Muscle of back (tissue), 3 donors: ENCODE measurements at regions not wholly inside any gene's neighbourhood (a gene's known extent, or its start where the extent isn't known, plus 50 kb on each side); places are given as distances from the start of the nearest gene placed in this dataset.

Experiments
- DNase-seq, 3 donors: peaks; one replicate each; pipeline versions ENCODE4 v3.0.0 to v3.0.0-alpha.2; 2013

DNA sequence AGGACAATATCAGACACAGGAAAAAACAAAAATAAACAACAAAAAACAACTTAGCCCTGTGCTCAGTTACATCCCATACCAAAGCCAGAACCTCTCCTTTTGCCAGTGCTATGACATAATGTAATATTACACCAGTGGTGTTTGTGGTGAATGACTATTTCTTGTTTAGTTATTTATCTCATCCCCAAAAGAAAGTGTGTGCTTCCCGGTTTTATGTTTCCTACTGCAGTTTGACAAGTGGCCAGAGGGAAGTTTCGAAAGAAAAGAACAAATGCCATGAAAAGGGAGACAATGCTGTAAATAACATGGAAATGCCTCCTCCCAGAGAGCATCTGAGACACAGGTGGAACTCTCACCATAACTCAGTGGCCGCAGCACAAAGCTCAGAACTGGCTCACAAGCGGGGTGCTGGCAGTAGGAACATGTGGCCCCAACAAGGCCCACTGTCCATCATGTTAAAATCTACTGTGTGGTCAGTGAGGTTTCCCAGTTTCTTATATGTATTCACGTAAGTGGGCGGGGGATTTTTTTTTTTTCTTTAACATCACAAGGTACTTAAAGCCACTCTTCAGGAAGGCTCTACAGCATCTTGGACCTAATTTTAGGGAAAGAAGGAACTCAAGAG, 158.2 kb downstream of the BARHL2 start:
- no peak for DNase-seq

DNA sequence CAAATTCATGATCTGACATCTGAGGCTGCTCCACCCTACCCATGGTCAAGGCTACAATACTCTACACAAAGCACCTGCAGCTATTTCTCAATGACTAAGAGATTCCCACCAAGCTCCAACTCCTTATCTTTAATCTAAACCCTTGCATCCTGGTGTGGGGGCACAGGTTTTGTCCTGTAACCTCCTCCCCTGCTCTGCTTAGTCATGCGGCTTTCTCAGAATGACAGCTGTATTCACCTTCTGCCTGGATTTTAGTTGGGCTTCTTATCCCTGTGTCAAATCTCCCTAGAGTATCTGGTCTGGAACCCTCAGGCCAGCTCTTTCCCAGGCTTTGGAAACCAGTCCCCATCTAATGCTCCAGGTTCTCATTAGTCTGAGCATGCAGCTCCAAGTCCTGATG, 159.0 kb downstream of the BARHL2 start:
- DNase-seq = no peak

DNA sequence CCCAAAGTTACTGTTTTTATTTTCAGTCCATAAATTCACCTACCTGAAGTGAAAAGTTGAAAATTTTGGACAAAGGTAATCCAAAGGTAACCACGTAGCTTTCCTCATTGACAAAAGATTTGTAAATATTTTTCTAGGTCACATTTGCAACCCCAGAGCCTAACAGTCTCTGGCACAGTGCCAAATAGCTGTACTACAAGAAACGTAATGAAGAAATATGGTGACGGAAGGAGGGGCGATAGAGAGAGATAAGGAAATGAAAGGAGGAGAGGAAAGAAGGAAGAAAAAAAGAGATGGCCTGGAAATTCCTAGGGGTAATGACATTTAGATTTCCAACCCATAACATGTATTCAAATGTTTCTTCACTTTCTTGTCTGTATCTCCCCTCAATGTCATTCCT, 159.4 kb downstream of the BARHL2 start:
- DNase-seq = no peak

DNA sequence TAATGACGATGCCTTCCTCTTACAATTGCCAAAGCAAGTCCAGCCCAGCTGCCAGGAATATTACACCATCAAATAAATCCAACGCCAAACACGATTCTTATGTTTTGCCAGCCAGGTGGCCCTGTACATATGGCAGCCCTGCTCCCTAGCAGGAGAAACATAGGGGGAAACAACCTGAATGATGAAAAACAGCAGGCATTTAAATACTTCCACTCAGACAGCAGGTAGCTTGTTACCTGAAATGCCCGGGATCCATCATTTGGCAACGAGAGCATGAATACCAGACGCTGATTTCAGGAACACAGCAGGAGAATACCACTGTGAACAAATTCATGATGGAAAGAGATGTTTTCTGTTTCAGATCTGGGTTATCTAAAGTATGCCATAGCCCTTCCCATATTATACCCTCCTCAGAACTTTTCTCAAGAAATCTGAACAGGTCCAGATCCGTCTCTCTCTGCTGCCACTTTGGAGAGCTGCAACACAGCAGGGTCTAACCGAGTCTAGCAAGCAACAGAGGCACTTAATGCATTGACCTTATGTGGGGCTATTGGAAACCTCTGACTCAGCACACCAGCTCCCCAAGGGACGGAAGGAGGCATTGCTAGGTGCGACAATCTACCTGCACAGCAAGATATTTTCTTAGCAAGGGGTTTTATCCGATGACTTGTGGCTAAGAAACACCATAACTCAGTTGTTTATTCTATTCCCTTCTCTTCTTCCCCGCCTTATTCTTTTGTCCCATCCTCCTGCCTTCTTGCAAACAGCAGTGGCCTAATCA, 166.3 kb downstream of the BARHL2 start:
- DNase-seq = no peak

DNA sequence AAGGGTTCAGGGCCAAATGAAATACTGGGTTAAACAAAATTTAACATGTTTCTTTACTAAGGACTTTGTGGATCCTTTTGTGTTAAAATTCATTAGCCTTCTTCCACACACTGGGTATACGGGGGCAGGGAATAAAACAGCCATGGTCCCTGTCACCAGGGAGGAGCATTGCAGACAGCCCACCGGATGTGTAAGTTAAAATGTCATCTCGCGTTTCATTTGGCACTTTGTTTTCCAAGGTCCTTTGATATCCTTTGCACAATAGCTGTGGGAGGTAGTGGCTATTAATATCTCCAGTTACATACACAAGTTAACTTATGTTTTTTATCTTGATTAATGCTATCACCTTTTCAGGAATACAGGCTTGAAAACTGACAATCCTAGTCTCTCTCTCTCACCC, 172.7 kb downstream of the BARHL2 start:
- DNase-seq = no peak

DNA sequence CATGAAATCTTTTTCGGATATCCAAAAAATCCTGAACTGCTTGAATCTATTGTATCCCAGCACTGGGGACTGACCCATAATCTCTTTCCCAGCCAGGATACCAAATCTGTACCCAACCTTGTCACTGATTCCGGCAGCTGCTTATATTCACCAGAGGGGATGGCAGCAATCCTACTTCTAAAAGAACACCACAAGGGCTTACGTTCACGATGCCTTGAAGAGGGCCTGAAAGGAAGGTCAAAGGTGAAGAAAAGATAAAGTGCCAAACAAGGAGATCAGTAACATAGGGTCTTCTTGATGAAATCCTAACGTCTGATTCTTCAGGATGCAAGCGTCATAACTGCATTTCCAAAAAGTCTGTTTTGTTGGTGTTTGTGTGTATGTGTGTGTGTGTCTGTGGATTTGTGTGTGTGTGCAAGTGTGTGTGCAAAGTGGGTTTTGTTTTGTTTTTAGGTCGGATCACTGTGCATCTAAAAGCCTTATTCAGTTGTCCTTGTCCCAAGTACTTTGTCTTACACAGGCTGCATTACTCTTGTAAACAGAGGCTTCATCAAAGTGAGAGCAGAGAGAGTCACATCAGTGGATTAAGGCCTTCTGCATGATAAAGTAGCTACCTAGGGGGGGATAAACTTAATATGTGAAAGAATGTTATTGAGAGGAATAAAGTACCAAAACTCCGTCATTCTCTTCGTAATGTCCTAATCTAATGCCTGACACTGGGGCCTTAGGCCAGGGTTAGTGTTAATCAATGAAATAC, 179.3 kb downstream of the BARHL2 start:
- no peak for DNase-seq

DNA sequence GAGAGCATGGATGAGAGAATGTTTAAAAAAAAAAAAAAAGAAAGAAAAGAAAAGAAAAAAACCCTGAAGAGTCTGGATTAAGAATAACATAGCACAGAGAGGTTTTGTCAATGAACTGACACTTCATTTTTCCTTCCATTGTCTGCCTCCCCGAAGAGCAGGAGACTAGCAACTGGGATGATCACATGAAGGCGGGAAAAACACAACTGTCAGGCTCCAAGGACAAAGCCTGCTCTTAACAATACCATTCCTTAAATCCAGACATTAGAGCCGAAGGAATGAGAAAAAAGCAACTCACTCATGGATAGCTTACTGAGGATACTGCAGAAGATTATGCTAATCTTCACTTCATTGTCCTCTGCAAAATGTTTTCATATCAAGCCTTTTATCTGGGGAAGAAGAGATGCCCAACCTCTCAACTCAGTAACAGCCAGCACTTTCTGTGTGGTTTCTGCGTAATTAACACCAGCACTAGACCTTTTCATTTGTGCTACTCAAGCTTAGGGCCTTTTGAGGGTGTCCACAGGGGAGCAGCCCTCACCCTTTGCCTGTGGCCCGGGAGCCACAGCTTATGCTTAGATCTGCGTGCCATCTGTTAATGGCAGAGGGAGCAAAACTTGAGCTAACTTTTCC, 182.3 kb downstream of the BARHL2 start:
- DNase-seq = no peak

DNA sequence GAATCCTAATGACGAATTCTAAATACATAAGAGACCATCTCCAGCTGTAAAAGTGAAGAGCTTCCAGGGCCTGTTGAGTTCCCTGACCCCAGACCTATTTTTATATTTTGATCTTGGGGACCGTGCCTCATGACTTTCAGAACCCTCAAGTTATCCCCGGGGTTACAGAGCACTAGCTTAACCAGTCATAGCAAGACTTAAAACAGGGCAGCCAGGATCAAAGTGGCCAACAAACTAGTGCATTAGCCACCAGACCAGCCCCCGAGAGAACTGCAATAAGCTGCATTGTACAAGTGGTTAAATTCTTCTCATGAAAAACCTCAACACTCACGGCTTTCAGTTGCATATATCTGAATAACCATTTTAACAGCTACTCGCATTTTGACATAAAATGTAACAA, 183.0 kb downstream of the BARHL2 start:
- no peak for DNase-seq

DNA sequence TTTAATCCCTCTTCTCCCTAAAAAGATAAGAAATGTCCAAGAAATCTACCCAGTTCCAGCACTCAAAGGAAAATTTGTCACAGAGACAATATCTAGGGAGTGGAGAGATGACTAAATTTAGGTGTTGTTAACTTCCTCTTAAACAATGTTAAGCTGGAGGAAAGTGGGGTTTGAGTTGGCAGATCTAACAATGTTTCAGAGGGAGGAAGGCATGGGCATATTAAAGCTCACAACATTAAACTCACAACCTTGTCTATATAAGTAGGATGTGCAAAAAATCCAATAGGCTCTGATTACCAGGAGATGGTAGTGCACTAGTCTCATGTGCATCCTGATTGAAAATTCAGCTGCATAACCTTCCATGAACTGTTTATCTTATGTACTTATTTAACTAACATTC, 190.1 kb downstream of the BARHL2 start:
- no peak for DNase-seq

DNA sequence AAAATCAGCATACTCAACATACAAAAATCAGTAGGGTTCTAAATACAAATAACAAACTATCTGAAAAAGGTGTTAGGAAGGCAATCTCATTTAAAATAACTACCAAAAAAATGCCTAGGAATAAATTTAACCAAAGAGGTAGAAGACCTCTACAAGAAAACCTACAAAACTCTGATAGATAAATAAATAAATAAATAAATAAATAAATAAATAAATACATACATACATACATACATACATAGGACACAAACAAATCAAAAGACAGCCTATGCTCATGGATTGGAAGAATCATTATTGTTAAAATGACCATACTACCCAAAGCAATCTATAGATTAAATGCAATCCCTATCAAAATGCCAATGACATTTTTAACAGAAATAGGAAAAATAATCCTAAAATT, 194.7 kb downstream of the BARHL2 start:
- no peak for DNase-seq

DNA sequence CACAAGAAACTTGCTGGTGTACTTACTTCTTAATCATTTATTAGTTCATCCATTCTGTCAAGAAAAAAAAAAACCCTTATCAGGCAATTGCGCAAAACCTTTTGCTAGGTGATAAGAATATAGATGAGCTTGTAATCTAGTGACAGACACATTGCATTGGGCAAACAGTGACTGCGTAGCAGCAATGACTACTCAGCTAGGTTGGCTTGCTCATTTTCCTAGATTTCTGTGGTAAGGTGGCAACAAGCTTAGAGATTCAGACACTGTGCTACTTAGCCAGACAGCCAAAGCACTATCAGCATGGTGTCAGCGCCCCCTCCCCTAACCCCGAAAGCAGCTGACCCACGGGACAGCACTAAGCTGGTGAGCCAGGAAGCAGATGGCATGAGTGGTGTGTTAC, 203.1 kb downstream of the BARHL2 start:
- no peak for DNase-seq

DNA sequence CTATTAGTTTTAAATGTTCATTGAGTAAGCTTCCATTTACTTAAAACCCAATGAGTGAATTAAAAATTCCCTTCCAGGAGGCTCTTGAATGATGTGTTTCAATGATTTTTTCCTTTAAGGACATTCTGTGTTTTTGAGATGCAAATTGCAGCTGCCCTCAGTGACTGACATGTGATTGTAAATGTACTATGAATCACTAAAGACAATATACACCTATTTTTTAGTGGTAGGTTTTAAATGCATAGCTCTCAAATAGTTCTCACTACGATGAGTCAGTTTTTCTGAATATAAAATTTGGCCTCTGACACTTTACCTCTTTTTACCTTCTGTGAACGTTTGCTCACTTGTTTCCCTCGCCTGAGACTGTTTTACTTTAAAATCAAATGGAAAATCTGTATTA, 204.7 kb downstream of the BARHL2 start:
- DNase-seq = no peak

DNA sequence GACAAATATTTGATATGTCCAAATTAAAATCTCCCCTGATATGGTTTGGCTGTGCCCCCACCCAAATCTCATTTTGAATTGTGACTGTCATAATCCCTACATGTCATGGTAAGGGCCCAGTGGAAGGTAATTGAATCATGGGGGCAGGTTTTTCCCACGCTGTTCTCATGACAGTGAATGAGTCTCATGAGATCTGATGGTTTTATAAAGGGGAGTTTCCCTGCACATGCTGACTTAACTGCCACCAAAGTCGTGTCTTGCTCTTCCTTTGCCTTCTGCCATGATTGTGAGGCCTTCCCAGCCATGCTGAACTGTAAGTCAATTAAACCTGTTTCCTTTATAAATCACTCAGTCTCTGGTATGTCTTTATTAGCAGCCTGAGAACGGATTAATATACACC, 207.0 kb downstream of the BARHL2 start:
- no peak for DNase-seq

DNA sequence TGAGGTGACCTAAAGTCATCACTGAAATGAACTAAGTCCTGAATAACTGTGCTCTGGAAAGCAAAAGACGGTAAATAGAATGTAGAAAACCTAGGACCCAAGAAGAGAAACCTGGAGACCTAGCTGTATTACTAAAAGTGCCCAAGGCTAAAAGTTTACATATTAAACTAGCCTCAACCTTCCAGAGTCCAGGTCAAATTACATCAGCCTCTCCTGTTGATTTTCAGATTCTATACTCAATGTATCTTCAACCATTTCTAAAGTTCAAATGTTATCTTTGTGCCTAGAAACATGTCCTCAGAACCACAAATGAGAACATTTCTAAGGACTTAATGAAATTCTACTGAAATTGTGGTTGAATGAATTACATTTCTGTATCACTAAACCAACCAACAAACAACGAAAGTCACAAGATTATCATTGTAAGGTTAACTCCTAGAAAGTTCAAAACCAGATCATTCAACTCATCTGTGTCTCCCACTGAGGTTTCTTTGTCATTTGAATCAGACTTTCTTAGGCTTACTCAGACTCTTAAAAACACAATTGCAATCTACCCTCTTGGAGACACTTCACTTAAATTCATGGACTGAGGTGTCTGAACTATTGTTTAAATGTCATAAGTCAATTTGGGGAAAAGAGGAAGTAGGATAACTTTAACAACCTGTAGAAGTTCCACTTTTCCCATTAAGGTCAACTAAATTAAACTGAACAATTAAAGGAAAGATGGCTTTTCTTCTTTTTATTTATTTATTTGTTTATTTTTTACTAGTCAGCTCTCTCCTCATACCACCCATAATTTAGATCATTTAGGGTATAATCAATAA, 207.7 kb downstream of the BARHL2 start:
- DNase-seq = no peak

DNA sequence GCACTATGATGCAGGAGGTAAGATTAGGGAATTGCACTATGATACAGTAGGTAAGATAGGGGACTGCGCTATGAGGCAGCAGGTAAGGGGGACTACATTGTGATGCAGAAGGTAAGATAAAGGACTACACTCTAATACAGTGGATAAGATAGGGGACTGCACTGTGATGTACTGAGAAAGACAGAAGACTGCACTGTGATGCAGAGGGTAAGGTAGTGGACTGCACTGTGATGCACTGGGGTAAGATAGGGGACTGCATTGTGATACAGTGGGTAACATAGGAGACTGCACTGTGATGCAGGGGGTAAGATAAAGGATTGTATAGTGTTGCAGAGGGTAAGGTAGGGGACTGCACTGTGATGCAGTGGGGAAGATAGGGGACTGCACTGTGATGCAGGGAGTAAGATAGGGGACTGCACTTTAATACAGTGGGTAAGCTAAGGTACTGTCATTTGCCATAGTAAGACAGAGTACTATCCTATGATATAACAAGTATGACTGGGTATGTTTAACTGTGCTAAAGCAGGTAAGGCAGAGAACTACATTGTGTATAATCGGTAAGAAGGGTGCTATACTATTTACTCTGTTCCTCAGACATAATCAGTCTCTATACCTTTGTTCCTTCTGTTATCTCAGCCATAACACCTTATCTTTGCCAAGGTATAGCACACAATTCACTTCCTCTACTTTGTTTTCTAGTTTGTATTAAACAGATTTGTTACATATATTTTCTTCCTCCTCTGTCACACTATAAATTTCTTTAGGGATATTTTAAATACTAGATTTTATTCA, 208.5 kb downstream of the BARHL2 start:
- no peak for DNase-seq

DNA sequence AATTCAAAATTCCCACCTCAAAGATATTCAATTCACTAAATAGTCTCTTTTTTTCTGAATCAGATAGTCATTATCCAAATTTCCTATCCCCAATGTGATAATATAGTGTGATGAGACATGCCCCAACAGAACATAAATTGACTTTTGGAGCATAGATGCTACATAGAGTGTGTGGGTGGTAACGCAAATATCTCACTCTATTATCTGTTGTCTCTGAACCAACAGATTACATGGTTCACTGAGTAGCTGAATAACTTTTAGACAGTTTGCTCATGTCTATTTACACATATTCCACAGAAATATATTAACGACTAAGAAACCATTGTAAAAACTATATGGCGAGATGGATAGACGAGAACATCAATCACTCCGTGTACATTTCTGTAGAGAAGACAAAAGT, 209.9 kb downstream of the BARHL2 start:
- DNase-seq = no peak

DNA sequence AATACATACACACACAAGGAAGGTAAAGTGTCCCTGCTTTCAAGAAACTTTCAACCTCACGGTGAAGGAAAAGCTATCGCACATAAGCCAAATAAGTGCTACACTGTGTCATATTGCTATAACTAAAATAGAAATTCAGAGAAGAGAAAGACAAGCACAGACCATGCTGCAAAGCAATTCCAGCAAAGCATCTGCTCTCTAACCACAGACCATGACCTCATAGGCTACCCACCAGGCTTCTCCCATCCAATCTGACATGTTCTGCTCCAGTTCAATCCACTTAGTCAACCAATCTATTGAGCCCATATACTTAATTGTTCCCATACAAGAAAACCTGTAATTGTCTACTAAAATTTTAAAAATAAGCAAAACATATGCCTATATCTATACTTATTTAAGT, 211.3 kb downstream of the BARHL2 start:
- no peak for DNase-seq

DNA sequence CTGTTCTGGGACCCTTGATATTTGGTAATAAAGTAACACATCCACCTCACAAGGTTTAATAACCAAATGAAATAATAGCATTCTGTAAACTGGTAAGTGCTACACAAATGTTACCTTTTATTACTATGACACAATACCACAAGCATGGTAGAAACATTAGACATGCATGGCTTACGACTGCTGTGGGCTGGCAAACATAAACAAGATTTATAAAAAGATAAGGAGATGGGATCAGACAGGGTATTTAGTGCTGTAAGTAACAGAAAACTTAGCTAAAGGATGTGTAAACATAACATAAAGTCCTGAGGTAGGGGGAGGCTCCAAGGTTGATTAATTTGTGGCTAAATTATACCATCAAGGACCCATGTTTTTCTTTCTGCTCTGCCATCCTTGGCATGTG, 212.6 kb downstream of the BARHL2 start:
- no peak for DNase-seq

DNA sequence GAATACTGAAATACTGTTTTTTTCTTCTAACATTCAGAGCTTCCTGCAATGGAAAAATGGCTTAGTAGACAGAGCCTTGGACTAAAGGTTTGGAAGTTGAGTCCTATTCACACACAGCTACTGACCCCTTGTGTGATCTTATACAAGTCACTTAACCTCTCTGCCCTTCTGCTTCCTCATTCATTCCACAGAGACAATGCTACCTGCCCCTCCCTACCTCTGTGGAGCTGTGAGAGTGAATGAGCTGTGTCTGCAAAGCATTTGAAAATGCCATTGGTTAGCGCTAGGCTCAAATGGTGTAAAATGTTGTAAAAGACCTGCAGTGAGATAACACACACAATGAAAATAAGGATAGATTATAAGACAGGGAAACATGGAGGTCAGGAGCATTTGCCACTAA, 214.4 kb downstream of the BARHL2 start:
- no peak for DNase-seq

DNA sequence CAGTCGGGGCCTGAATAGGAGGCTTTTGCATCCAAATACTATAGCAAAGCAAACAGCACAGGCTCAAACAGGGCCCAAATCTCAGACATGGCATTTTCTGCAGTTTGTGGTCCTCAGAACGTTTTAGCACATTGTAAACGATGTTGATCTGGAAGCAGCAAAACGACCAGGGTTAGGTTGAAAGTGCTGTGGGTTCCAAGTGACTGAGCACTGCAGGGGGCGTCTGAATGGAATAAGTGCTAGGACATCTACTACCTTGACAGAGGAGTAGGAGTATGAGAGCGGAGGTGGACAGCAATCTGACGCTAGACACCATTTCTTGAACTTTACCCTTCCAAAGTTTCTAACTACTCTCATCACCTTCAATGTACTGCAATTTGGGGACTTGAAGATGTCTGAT, 214.9 kb downstream of the BARHL2 start:
- DNase-seq = no peak

DNA sequence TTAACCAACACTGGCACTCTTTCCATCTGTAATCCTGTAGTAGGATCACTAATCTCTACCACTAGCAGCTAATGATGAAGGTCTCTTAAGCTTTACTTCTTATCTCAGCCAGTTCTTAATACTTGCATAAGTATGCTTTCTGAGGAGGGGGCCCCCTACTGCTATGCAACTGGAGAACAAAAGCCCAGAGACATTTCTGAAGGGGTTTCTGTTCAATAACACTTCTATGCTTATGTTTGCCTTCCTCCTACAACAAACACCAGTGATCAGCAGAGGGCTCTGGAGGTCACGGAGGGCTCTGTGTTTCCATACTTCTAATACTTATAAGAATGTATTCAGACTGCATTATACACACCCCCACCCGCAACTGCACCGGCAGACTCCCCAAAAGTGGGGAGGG, 215.8 kb downstream of the BARHL2 start:
- DNase-seq = no peak
